ENCODE measurements at regions not wholly inside any gene's neighbourhood (a gene's known extent, or its start where the extent isn't known, plus 50 kb on each side); places are given as distances from the start of the nearest gene placed in this dataset.

GRCh38 chr15:53310709-53311108 lies 448.8 kb downstream of the WDR72 start:
- H3K9me3 ChIP-seq (replicated peaks in 1 of 2; ENCODE audit: control insufficient read depth in 2 of 2, insufficient read depth in 1 of 2, low read depth in 1 of 2, low read length in 2 of 2), result no peaks in the 10 kb centered on the region
- H3K14ac ChIP-seq (ENCODE audit: low read length), result no peak overlapping the region
- no peak overlapping the region for H3K23ac ChIP-seq (ENCODE audit: low read depth, low read length, poor library complexity)
- no peak overlapping the region for H2BK5ac ChIP-seq (ENCODE audit: low read length)
- H3K79me1 ChIP-seq (ENCODE audit: low read depth, low read length), result no peaks in the 10 kb centered on the region
- H4K8ac ChIP-seq (ENCODE audit: low read depth, low read length), result no peak overlapping the region
- H4K91ac ChIP-seq (ENCODE audit: low read depth, low read length, poor library complexity), result no peak overlapping the region
- H3K4me3 ChIP-seq (ENCODE audit: low read length in 2 of 2), result no peak overlapping the region
- H2AK5ac ChIP-seq (ENCODE audit: low read depth, low read length), result no peak overlapping the region
- no peak overlapping the region for H2BK12ac ChIP-seq (ENCODE audit: low read length)
- H2AFZ ChIP-seq (ENCODE audit: low read length), result no peak overlapping the region
- H3K27me3 ChIP-seq (ENCODE audit: control insufficient read depth in 3 of 3, insufficient read depth in 3 of 3, low read depth in 1 of 3, low read length in 3 of 3), result no peaks in the 10 kb centered on the region
- H3K27ac ChIP-seq (replicated peaks; ENCODE audit: low read length), result no peak overlapping the region
- H3K36me3 ChIP-seq (replicated peaks in 1 of 2; ENCODE audit: control insufficient read depth in 2 of 2, insufficient read depth in 2 of 2, low read length in 2 of 2), result no peaks in the 10 kb centered on the region
- H2BK15ac ChIP-seq (ENCODE audit: low read length), result no peak overlapping the region
- H2BK120ac ChIP-seq (ENCODE audit: low read depth, low read length), result no peak overlapping the region
- no peak for DNase-seq (ENCODE audit: low spot score)
- WGBS, 2 donors (ENCODE audit: extremely low coverage in 2 of 2, insufficient read length in 2 of 2, insufficient replicate concordance in 1 of 2), result no CpG with 5 or more reads among the region's 1 CpG
- H3K4ac ChIP-seq (ENCODE audit: low read length), result no peak overlapping the region
- H3K18ac ChIP-seq (ENCODE audit: low read length), result no peak overlapping the region
- H3K9ac ChIP-seq (ENCODE audit: low read depth, low read length, poor library complexity), result no peak overlapping the region
- peaks cover 0 to 12% of the 10 kb centered on the region in 2 donors for H3K4me1 ChIP-seq (ENCODE audit: control insufficient read depth in 2 of 2, insufficient read depth in 1 of 2, low read depth in 1 of 2, low read length in 2 of 2)
- no peak overlapping the region for H3K4me2 ChIP-seq (ENCODE audit: insufficient read depth, low read length, poor library complexity, severe bottlenecking)

DNA sequence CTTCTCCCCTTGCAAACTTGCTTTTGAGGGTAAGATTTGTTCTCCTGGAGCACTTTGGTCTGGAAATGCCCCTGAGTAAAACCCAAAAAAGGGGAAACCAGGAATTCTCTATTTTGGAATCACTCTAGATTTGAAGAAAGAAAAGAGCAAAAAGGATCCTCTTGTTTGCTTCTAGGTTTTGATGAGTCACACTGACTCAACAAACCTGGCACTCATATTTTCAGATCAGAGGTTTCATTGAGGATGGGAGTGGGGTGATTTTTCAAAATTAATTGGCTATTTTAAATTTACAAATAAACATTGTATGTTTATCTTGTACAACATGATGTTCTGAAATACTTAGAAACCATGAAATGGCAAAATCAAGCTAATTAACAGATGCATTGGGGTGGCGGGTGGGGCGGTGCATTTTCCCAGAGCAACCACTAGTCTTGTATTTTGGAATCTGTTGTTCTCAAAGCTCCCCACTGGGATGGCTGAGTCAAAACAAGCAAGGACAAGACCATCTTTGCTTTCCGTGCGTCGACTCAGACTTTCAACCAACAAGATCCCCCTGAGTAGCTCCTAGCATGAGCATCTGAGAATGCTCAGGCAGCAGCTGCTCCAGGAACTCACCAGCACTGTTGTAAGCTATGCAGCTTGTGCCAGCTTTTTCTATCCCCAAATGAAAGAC lies 451.4 kb downstream of the WDR72 start:
- no peak overlapping the region for H2BK15ac ChIP-seq (ENCODE audit: low read length)
- H2AK5ac ChIP-seq (ENCODE audit: low read depth, low read length), result no peak overlapping the region
- no peak overlapping the region for H3K18ac ChIP-seq (ENCODE audit: low read length)
- no peaks in the 10 kb centered on the region for H3K36me3 ChIP-seq (replicated peaks in 1 of 2; ENCODE audit: control insufficient read depth in 2 of 2, insufficient read depth in 2 of 2, low read length in 2 of 2)
- no peak overlapping the region for H3K4me3 ChIP-seq (ENCODE audit: low read length in 2 of 2)
- no peak overlapping the region for H4K8ac ChIP-seq (ENCODE audit: low read depth, low read length)
- H4K91ac ChIP-seq (ENCODE audit: low read depth, low read length, poor library complexity), result no peak overlapping the region
- H3K4me1 ChIP-seq (ENCODE audit: control insufficient read depth in 2 of 2, insufficient read depth in 1 of 2, low read depth in 1 of 2, low read length in 2 of 2), result peaks cover 0 to 10% of the 10 kb centered on the region in 2 donors
- no peak overlapping the region for H3K27ac ChIP-seq (replicated peaks; ENCODE audit: low read length)
- H3K9ac ChIP-seq (ENCODE audit: low read depth, low read length, poor library complexity), result no peak overlapping the region
- H2BK120ac ChIP-seq (ENCODE audit: low read depth, low read length), result no peak overlapping the region
- no peak for DNase-seq (ENCODE audit: low spot score)
- H3K9me3 ChIP-seq (replicated peaks in 1 of 2; ENCODE audit: control insufficient read depth in 2 of 2, insufficient read depth in 1 of 2, low read depth in 1 of 2, low read length in 2 of 2), result no peaks in the 10 kb centered on the region
- no peak overlapping the region for H3K23ac ChIP-seq (ENCODE audit: low read depth, low read length, poor library complexity)
- WGBS, 2 donors (ENCODE audit: extremely low coverage in 2 of 2, insufficient read length in 2 of 2, insufficient replicate concordance in 1 of 2), result no CpG with 5 or more reads among the region's 5 CpGs
- no peaks in the 10 kb centered on the region for H3K27me3 ChIP-seq (ENCODE audit: control insufficient read depth in 3 of 3, insufficient read depth in 3 of 3, low read depth in 1 of 3, low read length in 3 of 3)
- no peaks in the 10 kb centered on the region for H3K79me1 ChIP-seq (ENCODE audit: low read depth, low read length)
- H3K4ac ChIP-seq (ENCODE audit: low read length), result no peak overlapping the region
- no peak overlapping the region for H3K4me2 ChIP-seq (ENCODE audit: insufficient read depth, low read length, poor library complexity, severe bottlenecking)
- H2AFZ ChIP-seq (ENCODE audit: low read length), result no peak overlapping the region
- H2BK12ac ChIP-seq (ENCODE audit: low read length), result no peak overlapping the region
- H2BK5ac ChIP-seq (ENCODE audit: low read length), result no peak overlapping the region
- no peak overlapping the region for H3K14ac ChIP-seq (ENCODE audit: low read length)

- Histone ChIP-seq H4K91ac (ENCODE audit: low read depth, low read length, poor library complexity) (no peak overlapping the region), H3K4ac (ENCODE audit: low read length) (no peak overlapping the region), H2BK5ac (ENCODE audit: low read length) (no peak overlapping the region), H2BK12ac (ENCODE audit: low read length) (no peak overlapping the region), H2BK120ac (ENCODE audit: low read depth, low read length) (no peak overlapping the region), H3K4me2 (ENCODE audit: insufficient read depth, low read length, poor library complexity, severe bottlenecking) (no peak overlapping the region), H2AFZ (ENCODE audit: low read length) (no peak overlapping the region), H2BK15ac (ENCODE audit: low read length) (no peak overlapping the region), H3K27me3 (ENCODE audit: control insufficient read depth in 3 of 3, insufficient read depth in 3 of 3, low read depth in 1 of 3, low read length in 3 of 3) (no peaks in the 10 kb centered on the region), H4K8ac (ENCODE audit: low read depth, low read length) (no peak overlapping the region), H3K4me1 (ENCODE audit: control insufficient read depth in 2 of 2, insufficient read depth in 1 of 2, low read depth in 1 of 2, low read length in 2 of 2) (peaks cover 0 to 4% of the 10 kb centered on the region in 2 donors), H3K9me3 (replicated peaks in 1 of 2; ENCODE audit: control insufficient read depth in 2 of 2, insufficient read depth in 1 of 2, low read depth in 1 of 2, low read length in 2 of 2) (no peaks in the 10 kb centered on the region), H3K14ac (ENCODE audit: low read length) (no peak overlapping the region), H3K23ac (ENCODE audit: low read depth, low read length, poor library complexity) (no peak overlapping the region), H3K9ac (ENCODE audit: low read depth, low read length, poor library complexity) (no peak overlapping the region), H3K4me3 (ENCODE audit: low read length in 2 of 2) (no peak overlapping the region), H3K18ac (ENCODE audit: low read length) (no peak overlapping the region), H2AK5ac (ENCODE audit: low read depth, low read length) (no peak overlapping the region), H3K36me3 (replicated peaks in 1 of 2; ENCODE audit: control insufficient read depth in 2 of 2, insufficient read depth in 2 of 2, low read length in 2 of 2) (no peaks in the 10 kb centered on the region), H3K27ac (replicated peaks; ENCODE audit: low read length) (no peak overlapping the region), H3K79me1 (ENCODE audit: low read depth, low read length) (no peaks in the 10 kb centered on the region)
- WGBS, 2 donors (ENCODE audit: extremely low coverage in 2 of 2, insufficient read length in 2 of 2, insufficient replicate concordance in 1 of 2), result no CpG with 5 or more reads among the region's 2 CpGs
- no peak for DNase-seq (ENCODE audit: low spot score)
Measured at GRCh38 chr15:53305554-53305953, 453.9 kb downstream of the WDR72 start.

DNA sequence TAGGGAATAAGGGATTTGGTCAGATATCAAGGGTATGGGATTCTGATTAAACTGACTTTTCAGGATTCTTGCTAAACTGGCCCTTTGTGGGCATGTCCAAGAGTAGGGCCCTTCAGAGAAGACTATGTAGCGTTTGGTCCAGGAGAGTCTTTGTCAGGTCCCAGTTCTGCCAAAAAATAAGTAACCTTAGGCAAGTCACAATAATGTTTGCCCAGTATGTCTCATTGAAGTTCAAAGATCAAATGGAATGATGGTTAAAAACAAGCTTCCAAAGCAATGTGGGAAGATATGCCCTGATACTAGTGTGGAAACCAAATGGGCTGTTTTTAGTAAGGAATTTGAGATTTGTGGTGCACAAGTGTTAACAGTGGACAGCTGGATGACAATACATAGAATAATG lies 454.4 kb downstream of the WDR72 start:
- Histone ChIP-seq H3K27ac (replicated peaks; ENCODE audit: low read length) (no peak overlapping the region), H3K4me1 (ENCODE audit: control insufficient read depth in 2 of 2, insufficient read depth in 1 of 2, low read depth in 1 of 2, low read length in 2 of 2) (peaks cover 0 to 4% of the 10 kb centered on the region in 2 donors), H3K14ac (ENCODE audit: low read length) (no peak overlapping the region), H4K91ac (ENCODE audit: low read depth, low read length, poor library complexity) (no peak overlapping the region), H3K9ac (ENCODE audit: low read depth, low read length, poor library complexity) (no peak overlapping the region), H3K79me1 (ENCODE audit: low read depth, low read length) (no peaks in the 10 kb centered on the region), H3K9me3 (replicated peaks in 1 of 2; ENCODE audit: control insufficient read depth in 2 of 2, insufficient read depth in 1 of 2, low read depth in 1 of 2, low read length in 2 of 2) (no peaks in the 10 kb centered on the region), H2BK120ac (ENCODE audit: low read depth, low read length) (no peak overlapping the region), H3K27me3 (ENCODE audit: control insufficient read depth in 3 of 3, insufficient read depth in 3 of 3, low read depth in 1 of 3, low read length in 3 of 3) (no peaks in the 10 kb centered on the region), H3K36me3 (replicated peaks in 1 of 2; ENCODE audit: control insufficient read depth in 2 of 2, insufficient read depth in 2 of 2, low read length in 2 of 2) (no peaks in the 10 kb centered on the region), H3K23ac (ENCODE audit: low read depth, low read length, poor library complexity) (no peak overlapping the region), H3K4me2 (ENCODE audit: insufficient read depth, low read length, poor library complexity, severe bottlenecking) (no peak overlapping the region), H2AFZ (ENCODE audit: low read length) (no peak overlapping the region), H2BK12ac (ENCODE audit: low read length) (no peak overlapping the region), H4K8ac (ENCODE audit: low read depth, low read length) (no peak overlapping the region), H3K18ac (ENCODE audit: low read length) (no peak overlapping the region), H3K4ac (ENCODE audit: low read length) (no peak overlapping the region), H3K4me3 (ENCODE audit: low read length in 2 of 2) (no peak overlapping the region), H2BK5ac (ENCODE audit: low read length) (no peak overlapping the region), H2AK5ac (ENCODE audit: low read depth, low read length) (no peak overlapping the region), H2BK15ac (ENCODE audit: low read length) (no peak overlapping the region)
- WGBS, 2 donors (ENCODE audit: extremely low coverage in 2 of 2, insufficient read length in 2 of 2, insufficient replicate concordance in 1 of 2), result no CpG with 5 or more reads among the region's 1 CpG
- no peak for DNase-seq (ENCODE audit: low spot score)
